GM12878 (cell line): ENCODE measurements at regions not wholly inside any gene's neighbourhood (a gene's known extent, or its start where the extent isn't known, plus 50 kb on each side); places are given as distances from the start of the nearest gene placed in this dataset.

Experiments
- ATAC-seq: fragments of 200-7000 bp; cut with Tn5 transposase; 3 replicates; pipeline ENCODE4 v1.9.1; 2020; ENCODE audit warnings: mild to moderate bottlenecking, moderate library complexity
- BruUV-seq: library from RNA; stranded (reverse); fragments of 400-500 nt; replicated peaks from 2 replicates; lab custom pipeline; 2021; lab: Mats Ljungman, UMichigan
- CTCF ChIA-PET: fragments of 300-600 bp; sonication (Branson Sonifier 250); formaldehyde crosslinking; extraction: SDS; loops from one replicate; lab custom pipeline; 2021; ENCODE audit warnings: inconsistent platforms; lab: Yijun Ruan, JAX
- POLR2A ChIA-PET: fragments of 350-600 bp; formaldehyde crosslinking; extraction: SDS; loops from one replicate; lab custom pipeline; 2021; ENCODE audit warnings: inconsistent platforms; lab: Charles Lee
- RAD21 ChIA-PET: fragments of 300-600 bp; sonication (Branson Sonifier 250); formaldehyde crosslinking; loops from one replicate; lab custom pipeline; 2023; ENCODE audit warnings: antibody characterized with exemption; ENCODE audit not compliant: unreplicated experiment; lab: Charles Lee
- SMC1A ChIA-PET: fragments of 300-600 bp; sonication (Branson Sonifier 250); formaldehyde crosslinking; loops from one replicate; lab custom pipeline; 2023; ENCODE audit not compliant: unreplicated experiment, uncharacterized antibody; lab: Charles Lee
- DNase-seq: peaks from one replicate; pipeline ENCODE4 v3.0.0-alpha.2; 2011; ENCODE audit warnings: low read depth, low spot score
- FAIRE-seq: peaks from 3 replicates; lab custom pipeline; 2011; peaks lifted over from hg19 to GRCh38; lab: Jason Lieb, UNC
- H2AFZ ChIP-seq: 2 replicates; pipeline ENCODE4 v1.6.0; 2011; ENCODE audit warnings: low read depth, low read length, control low read depth; ENCODE audit not compliant: control insufficient read depth
- H3K27ac ChIP-seq: 2 replicates; pipeline ENCODE4 v1.5.1; 2011; ENCODE audit warnings: control low read depth; ENCODE audit not compliant: control insufficient read depth, insufficient read depth
- H3K27me3 ChIP-seq, 2 experiments: replicated peaks in 1 of 2; 2 replicates each; pipeline versions ENCODE4 v1.6.0 to v1.6.1; 2011; ENCODE audit warnings: low read length in 1 of 2; ENCODE audit not compliant: control insufficient read depth in 2 of 2, insufficient read depth in 2 of 2
- H3K36me3 ChIP-seq, 2 experiments: 2 replicates each; pipeline ENCODE4 v1.5.1; 2011; ENCODE audit warnings: low read length in 1 of 2; ENCODE audit not compliant: control insufficient read depth in 2 of 2, insufficient read depth in 2 of 2
- H3K4me1 ChIP-seq: 2 replicates; pipeline ENCODE4 v1.6.1; 2011; ENCODE audit warnings: mild to moderate bottlenecking, low read length, moderate library complexity, mixed read lengths; ENCODE audit not compliant: control insufficient read depth, insufficient read depth
- H3K4me2 ChIP-seq: 2 replicates; pipeline ENCODE4 v1.6.0; 2011; ENCODE audit warnings: control low read depth; ENCODE audit not compliant: control insufficient read depth, insufficient read depth
- H3K4me3 ChIP-seq: fragments of 200-600 bp; sonication (generic); 2 replicates; pipeline ENCODE4 v1.5.1; 2016
- H3K79me2 ChIP-seq: 2 replicates; pipeline ENCODE4 v1.6.0; 2011; ENCODE audit warnings: low read length; ENCODE audit not compliant: control insufficient read depth, insufficient read depth
- H3K9ac ChIP-seq: 2 replicates; pipeline ENCODE4 v1.8.0; 2011; ENCODE audit warnings: low read length, control low read depth, mixed read lengths; ENCODE audit not compliant: control insufficient read depth, insufficient read depth
- H3K9me3 ChIP-seq: replicated peaks from 3 replicates; pipeline ENCODE4 v1.5.1; 2011; ENCODE audit warnings: mild to moderate bottlenecking, low read length; ENCODE audit not compliant: control insufficient read depth, insufficient read depth
- H4K20me1 ChIP-seq: 2 replicates; pipeline ENCODE4 v1.6.0; 2011; ENCODE audit not compliant: control insufficient read depth, insufficient read depth
- BACH1 ChIP-seq: fragments of 450-650 bp; IDR thresholded peaks from 2 replicates; pipeline ENCODE4 v1.6.1; 2017; ENCODE audit warnings: mild to moderate bottlenecking, borderline replicate concordance
- DPF2 ChIP-seq: fragments of 450-650 bp; IDR thresholded peaks from 2 replicates; pipeline ENCODE4 v1.6.1; 2017; ENCODE audit warnings: mild to moderate bottlenecking
- EED ChIP-seq: sonication (generic); IDR thresholded peaks from 2 replicates; pipeline ENCODE4 v1.6.1; 2016; ENCODE audit warnings: antibody characterized with exemption, low read depth
- FOS ChIP-seq: IDR thresholded peaks from 3 replicates; pipeline ENCODE4 v1.6.1; 2011; ENCODE audit warnings: borderline replicate concordance; ENCODE audit not compliant: insufficient read length; ENCODE audit errors: extremely low read depth
- FOXK2 ChIP-seq: fragments of 450-650 bp; IDR thresholded peaks from 2 replicates; pipeline ENCODE4 v1.6.1; 2017; ENCODE audit warnings: mild to moderate bottlenecking, moderate library complexity
- NFXL1 ChIP-seq: fragments of 450-650 bp; IDR thresholded peaks from 2 replicates; pipeline ENCODE4 v1.6.1; 2017; ENCODE audit warnings: antibody characterized with exemption, mild to moderate bottlenecking, borderline replicate concordance
- NR2F1 ChIP-seq: fragments of 450-650 bp; conservative IDR thresholded peaks from 2 replicates; pipeline ENCODE4 v1.6.1; 2017; ENCODE audit warnings: mild to moderate bottlenecking
- PBX3 ChIP-seq: IDR thresholded peaks from 2 replicates; pipeline ENCODE4 v1.6.1; 2011; ENCODE audit warnings: mild to moderate bottlenecking, low read depth, low read length, moderate library complexity; ENCODE audit not compliant: insufficient replicate concordance
- POLR2AphosphoS5 ChIP-seq: IDR thresholded peaks from 2 replicates; pipeline ENCODE4 v1.6.1; 2011; ENCODE audit warnings: mild to moderate bottlenecking, low read length, inconsistent platforms
- RAD21 ChIP-seq: IDR thresholded peaks from 2 replicates; pipeline ENCODE4 v1.6.1; 2011; ENCODE audit warnings: mild to moderate bottlenecking, low read depth, low read length, moderate library complexity; ENCODE audit not compliant: insufficient read depth
- RELA ChIP-seq: fragments of 450-650 bp; IDR thresholded peaks from 2 replicates; pipeline ENCODE4 v1.8.0; 2014; ENCODE audit warnings: borderline replicate concordance; ENCODE audit not compliant: partially characterized antibody
- SMAD1 ChIP-seq: fragments of 450-650 bp; IDR thresholded peaks from 2 replicates; pipeline ENCODE4 v1.6.1; 2018; ENCODE audit warnings: mild to moderate bottlenecking, low read depth; ENCODE audit not compliant: partially characterized antibody
- SMARCA5 ChIP-seq: fragments of 450-650 bp; IDR thresholded peaks from 2 replicates; pipeline ENCODE4 v1.6.1; 2017; ENCODE audit warnings: mild to moderate bottlenecking
- SPI1 ChIP-seq: IDR thresholded peaks from 2 replicates; pipeline ENCODE4 v1.6.1; 2011; ENCODE audit warnings: low read depth, mild to moderate bottlenecking, low read length, moderate library complexity, borderline replicate concordance; ENCODE audit not compliant: insufficient read depth
- SRF ChIP-seq, 2 experiments: IDR thresholded peaks; 2 replicates each; pipeline ENCODE4 v1.6.1; 2011; ENCODE audit warnings: low read depth in 2 of 2, low read length in 2 of 2, mild to moderate bottlenecking in 1 of 2, moderate library complexity in 1 of 2
- STAT3 ChIP-seq: IDR thresholded peaks from 2 replicates; pipeline ENCODE4 v1.6.1; 2011; ENCODE audit warnings: low read depth, low read length, improper control_type of control experiment
- SUZ12 ChIP-seq: fragments of 200-600 bp; sonication (generic); IDR thresholded peaks from one replicate; pipeline ENCODE4 v1.6.1; 2018; ENCODE audit warnings: antibody characterized with exemption, mild to moderate bottlenecking; ENCODE audit not compliant: unreplicated experiment
- ZNF217 ChIP-seq: fragments of 450-650 bp; IDR thresholded peaks from 2 replicates; pipeline ENCODE4 v1.6.1; 2017; ENCODE audit warnings: antibody characterized with exemption, mild to moderate bottlenecking
- ZNF24 ChIP-seq: fragments of 450-650 bp; IDR thresholded peaks from 2 replicates; pipeline ENCODE4 v1.6.1; 2017; ENCODE audit warnings: antibody characterized with exemption, mild to moderate bottlenecking
- ZSCAN29 ChIP-seq: fragments of 450-650 bp; IDR thresholded peaks from 2 replicates; pipeline ENCODE4 v1.6.1; 2017; ENCODE audit warnings: mild to moderate bottlenecking, moderate library complexity
- WGBS: methylation state at CpG from one replicate; pipeline ENCODE4 v1.1.6; 2016; ENCODE audit warnings: low lambda C conversion rate; ENCODE audit not compliant: insufficient replicate concordance, insufficient coverage; ENCODE audit errors: missing lambda C conversion rate; 5-methylcytosine and 5-hydroxymethylcytosine counted together
- in situ Hi-C: fragments of 300-500 bp; cut with MboI; formaldehyde crosslinking; loops from 9 replicates; pipeline ENCODE4 v1.14.3; 2018; ENCODE audit warnings: mixed read lengths
- intact Hi-C: fragments of 100-400 bp; cut with micrococcal nuclease; formaldehyde crosslinking; loops from one replicate; pipeline ENCODE4 v1.14.2; 2022; ENCODE audit not compliant: unreplicated experiment

GRCh38 chr18:25780105-25780504, 310.3 kb downstream of the SS18 start:
- Histone ChIP-seq H3K4me1 (no peaks in the 10 kb centered on the region), H3K36me3 (no peaks in the 10 kb centered on the region), H3K9me3 (no peaks in the 10 kb centered on the region), H3K4me3 (no peak overlapping the region), H3K27me3 (no peaks in the 10 kb centered on the region), H3K9ac (no peak overlapping the region), H3K79me2 (no peaks in the 10 kb centered on the region), H3K27ac (no peak overlapping the region), H4K20me1 (no peaks in the 10 kb centered on the region), H3K4me2 (no peak overlapping the region), H2AFZ (no peak overlapping the region)
- TF ChIP-seq PBX3 = no peak
- TF ChIP-seq EED = no peak
- TF ChIP-seq ZSCAN29 = no peak
- DNase-seq = no peak
- ChIA-PET RAD21 (no interaction called here), CTCF (no interaction called here), POLR2A (no interaction called here), SMC1A (interaction anchor here (0.6 to 0.7 kb wide), 2 partner anchors 11 to 1467 kb away, joined by 3 read pairs; no protein-coding TSS in a partner anchor)
- no peak for ATAC-seq
- FAIRE-seq = no peak
- no TSS peak for BruUV-seq
- WGBS = 13% methylated on average over 7 of the region's 7 CpGs
- intact Hi-C loops = no loop called here
- in situ Hi-C loops = no loop called here

- Histone ChIP-seq H3K4me3 (no peak overlapping the region), H3K36me3 (no peaks in the 10 kb centered on the region), H3K4me2 (no peak overlapping the region), H4K20me1 (no peaks in the 10 kb centered on the region), H3K4me1 (no peaks in the 10 kb centered on the region), H2AFZ (no peak overlapping the region), H3K9me3 (no peaks in the 10 kb centered on the region), H3K27me3 (no peaks in the 10 kb centered on the region; a peak in 1 of 4 replicates), H3K79me2 (no peaks in the 10 kb centered on the region), H3K9ac (no peak overlapping the region), H3K27ac (no peak overlapping the region)
- ChIA-PET CTCF (no interaction called here), POLR2A (no interaction called here), RAD21 (no interaction called here), SMC1A (no interaction called here)
- DNase-seq (no peak), FAIRE-seq (no peak), ATAC-seq (no peak)
- BruUV-seq = no TSS peak
- WGBS = 69% methylated on average over 3 of the region's 3 CpGs
- intact Hi-C loops (no loop called here), in situ Hi-C loops (no loop called here)
- no peak for TF ChIP-seq ZNF217
- no peak for TF ChIP-seq FOS
- TF ChIP-seq POLR2AphosphoS5 = no peak
- TF ChIP-seq FOXK2 = no peak
- TF ChIP-seq SPI1 = no peak
- TF ChIP-seq BACH1 = no peak
- TF ChIP-seq SUZ12 = no peak
- no peak for TF ChIP-seq ZNF24
- TF ChIP-seq SMAD1 = no peak
- TF ChIP-seq RAD21 = no peak
- TF ChIP-seq STAT3 = no peak
- TF ChIP-seq NFXL1 = no peak
- no peak for TF ChIP-seq DPF2
- no peak for TF ChIP-seq SRF (IDR thresholded peaks at IDR 0.05; ENCODE audit: low read depth in 2 of 2, low read length in 2 of 2)
- no peak for TF ChIP-seq NR2F1
- no peak for TF ChIP-seq SMARCA5
- no peak for TF ChIP-seq RELA
Measured at GRCh38 chr18:25771796-25772195, 318.6 kb downstream of the SS18 start.
